Left lung (tissue), 4 donors: ENCODE measurements at regions not wholly inside any gene's neighbourhood (a gene's known extent, or its start where the extent isn't known, plus 50 kb on each side); places are given as distances from the start of the nearest gene placed in this dataset.
"Not testable (repeated sequence)": the region's sequence is repeated elsewhere in the genome, so short reads cannot be mapped to it uniquely, and the experiment has no call there.

Experiments
- ATAC-seq: fragments of 200-7000 bp; cut with Tn5 transposase; one replicate; pipeline ENCODE4 v1.9.1; 2020; ENCODE audit warnings: moderate library complexity
- DNase-seq, 4 donors: peaks; one replicate each; pipeline ENCODE4 v3.0.0-alpha.2; 2013 to 2020
- H3K27ac ChIP-seq, 2 donors: fragments of 200-600 bp; sonication (generic) in 1 of 2; one replicate each; pipeline versions ENCODE4 v1.5.0 to v1.8.0; 2020 to 2021
- H3K27me3 ChIP-seq, 2 donors: fragments of 200-600 bp; sonication (generic) in 1 of 2; one replicate each; pipeline versions ENCODE4 v1.5.0 to v1.8.0; 2020 to 2021
- H3K36me3 ChIP-seq, 2 donors: fragments of 200-600 bp; sonication (generic) in 1 of 2; one replicate each; pipeline versions ENCODE4 v1.5.0 to v1.8.0; 2020 to 2021
- H3K4me1 ChIP-seq, 2 donors: fragments of 200-600 bp; one replicate each; pipeline ENCODE4 v1.8.0; 2021
- H3K4me3 ChIP-seq, 2 donors: fragments of 200-600 bp; sonication (generic) in 1 of 2; one replicate each; pipeline versions ENCODE4 v1.5.0 to v1.8.0; 2020 to 2021; ENCODE audit warnings: mild to moderate bottlenecking in 1 of 2
- H3K9me3 ChIP-seq, 2 donors: fragments of 200-600 bp; sonication (generic) in 1 of 2; one replicate each; pipeline versions ENCODE4 v1.5.0 to v1.8.0; 2020 to 2021
- CTCF ChIP-seq, 2 donors: fragments of 200-600 bp; sonication (generic) in 1 of 2; IDR thresholded peaks; one replicate each; pipeline versions ENCODE4 v1.5.0 to v1.8.0; 2021; ENCODE audit warnings: antibody characterized with exemption in 2 of 2
- intact Hi-C, 2 donors: fragments of 100-400 bp; cut with DNase I; formaldehyde crosslinking; loops; one replicate each; pipeline versions ENCODE4 v1.11.2 to v1.14.2; 2022
- donor health status: DM: no; HTN: yes; CAD: no.
- donor health status: DM: no; HTN: no; CAD: no.

- Histone ChIP-seq H3K36me3 (no peaks in the 10 kb centered on the region), H3K4me3 (no peak overlapping the region), H3K27ac (no peak overlapping the region), H3K9me3 (peaks cover 0 to 7% of the 10 kb centered on the region in 2 donors), H3K27me3 (no peaks in the 10 kb centered on the region), H3K4me1 (no peaks in the 10 kb centered on the region)
- ATAC-seq: no peak
- TF ChIP-seq CTCF (IDR thresholded peaks at IDR 0.05): no peak
- intact Hi-C loops: no loop called here
- DNase-seq: no peak
Measured at GRCh38 chr1:188729039-188729438, 1748.6 kb downstream of the BRINP3 start.

- Histone ChIP-seq H3K36me3 (no peaks in the 10 kb centered on the region), H3K27ac (no peak overlapping the region), H3K4me1 (no peaks in the 10 kb centered on the region), H3K4me3 (no peak overlapping the region), H3K9me3 (peaks cover 0 to 3% of the 10 kb centered on the region in 2 donors), H3K27me3 (no peaks in the 10 kb centered on the region)
- DNase-seq: no peak
- no peak for ATAC-seq
- no peak for TF ChIP-seq CTCF (IDR thresholded peaks at IDR 0.05)
- intact Hi-C loops: no loop called here
Measured at GRCh38 chr1:188735567-188735966, 1742.1 kb downstream of the BRINP3 start.

GRCh38 chr1:188749275-188749674 is 1728.4 kb downstream of the BRINP3 start:
- H3K27me3 ChIP-seq, H3K27ac ChIP-seq, ATAC-seq, intact Hi-C loops, H3K4me3 ChIP-seq, H3K9me3 ChIP-seq, H3K4me1 ChIP-seq, H3K36me3 ChIP-seq, DNase-seq: not testable (repeated sequence)

- H3K4me3 ChIP-seq, ATAC-seq, H3K36me3 ChIP-seq, H3K27me3 ChIP-seq, intact Hi-C loops, H3K4me1 ChIP-seq, DNase-seq, H3K27ac ChIP-seq, H3K9me3 ChIP-seq: not testable (repeated sequence)
Measured at GRCh38 chr1:188752027-188752426, 1725.6 kb downstream of the BRINP3 start.

- H3K36me3 ChIP-seq, intact Hi-C loops, H3K27ac ChIP-seq, H3K4me3 ChIP-seq, H3K27me3 ChIP-seq, H3K4me1 ChIP-seq, H3K9me3 ChIP-seq, ATAC-seq: not testable (repeated sequence)
- peak in 1 of 4 donors; percentile 15 for DNase-seq
Measured at GRCh38 chr1:188757747-188758146, 1719.9 kb downstream of the BRINP3 start.

- DNase-seq: no peak
- H3K4me3 ChIP-seq: no peak overlapping the region
- H3K9me3 ChIP-seq: no peaks in the 10 kb centered on the region
- intact Hi-C loops: no loop called here
- no peaks in the 10 kb centered on the region for H3K27me3 ChIP-seq
- no peak for TF ChIP-seq CTCF (IDR thresholded peaks at IDR 0.05)
- ATAC-seq: no peak
- H3K36me3 ChIP-seq: no peaks in the 10 kb centered on the region
- H3K27ac ChIP-seq: no peak overlapping the region
- no peaks in the 10 kb centered on the region for H3K4me1 ChIP-seq
Measured at GRCh38 chr1:188761226-188761625, 1716.4 kb downstream of the BRINP3 start.

- Histone ChIP-seq H3K36me3 (no peaks in the 10 kb centered on the region), H3K4me1 (no peaks in the 10 kb centered on the region), H3K27ac (no peak overlapping the region), H3K27me3 (no peaks in the 10 kb centered on the region), H3K9me3 (no peaks in the 10 kb centered on the region), H3K4me3 (no peak overlapping the region)
- ATAC-seq (no peak), DNase-seq (no peak)
- TF ChIP-seq CTCF (IDR thresholded peaks at IDR 0.05): no peak
- intact Hi-C loops: no loop called here
Measured at GRCh38 chr1:188762166-188762743, 1715.4 kb downstream of the BRINP3 start.
